CD4-positive, CD25-positive, alpha-beta regulatory T cell (primary cell): ENCODE measurements at regions not wholly inside any gene's neighbourhood (a gene's known extent, or its start where the extent isn't known, plus 50 kb on each side); places are given as distances from the start of the nearest gene placed in this dataset.
"Not testable (repeated sequence)": the region's sequence is repeated elsewhere in the genome, so short reads cannot be mapped to it uniquely, and the experiment has no call there.

Source experiments
- ATAC-seq, 2 donors: fragments of 150-1000 bp; cut with Tn5 transposase; one replicate each; pipeline ENCODE4 v1.10.0; 2021; ENCODE audit warnings: low read depth in 2 of 2, moderate number of reproducible peaks in 2 of 2, moderate library complexity in 1 of 2
- DNase-seq, 3 donors: peaks; one replicate each; pipeline versions ENCODE4 v3.0.0 to v3.0.0-alpha.2; 2012 to 2022; ENCODE audit warnings: mixed read lengths in 1 of 3
- H3K27ac ChIP-seq: one replicate; pipeline ENCODE4 v1.7.0; 2013; ENCODE audit warnings: mild to moderate bottlenecking, low read length; ENCODE audit not compliant: insufficient read depth, poor library complexity, severe bottlenecking
- H3K27me3 ChIP-seq: one replicate; pipeline ENCODE4 v1.7.0; 2013; ENCODE audit warnings: low read length; ENCODE audit not compliant: control insufficient read depth, insufficient read depth
- H3K36me3 ChIP-seq: one replicate; pipeline ENCODE4 v1.7.0; 2013; ENCODE audit warnings: mild to moderate bottlenecking, low read length, moderate library complexity; ENCODE audit not compliant: control insufficient read depth, insufficient read depth
- H3K4me1 ChIP-seq: 2 replicates; pipeline ENCODE4 v1.7.0; 2013; ENCODE audit warnings: mild to moderate bottlenecking, low read length; ENCODE audit not compliant: insufficient read depth, control insufficient read depth, poor library complexity, severe bottlenecking
- H3K4me3 ChIP-seq: one replicate; pipeline ENCODE4 v1.7.0; 2013; ENCODE audit warnings: low read depth, mild to moderate bottlenecking, low read length, moderate library complexity
- H3K9me3 ChIP-seq, 2 experiments: 1 replicate in 1 of 2; 2 replicates in 1 of 2; pipeline ENCODE4 v1.7.0; 2013; ENCODE audit warnings: low read length in 2 of 2, mild to moderate bottlenecking in 1 of 2, moderate library complexity in 1 of 2; ENCODE audit not compliant: control insufficient read depth in 2 of 2
- H3K27ac Mint-ChIP-seq, 3 donors: one replicate each; pipeline ENCODE4 v1.8.0; 2020 to 2022; ENCODE audit warnings: mild to moderate bottlenecking in 3 of 3, mixed read lengths in 3 of 3, moderate library complexity in 2 of 3
- H3K27me3 Mint-ChIP-seq: one replicate; pipeline ENCODE4 v1.8.0; 2022; ENCODE audit warnings: mild to moderate bottlenecking, mixed read lengths
- H3K36me3 Mint-ChIP-seq: one replicate; pipeline ENCODE4 v1.8.0; 2020; ENCODE audit warnings: mixed read lengths
- H3K4me1 Mint-ChIP-seq, 4 donors: one replicate each; pipeline ENCODE4 v1.8.0; 2020 to 2022; ENCODE audit warnings: mixed read lengths in 4 of 4, mild to moderate bottlenecking in 1 of 4
- H3K4me3 Mint-ChIP-seq, 4 donors: one replicate each; pipeline ENCODE4 v1.8.0; 2020 to 2022; ENCODE audit warnings: mild to moderate bottlenecking in 4 of 4, mixed read lengths in 4 of 4, moderate library complexity in 3 of 4
- H3K9me3 Mint-ChIP-seq, 7 donors: one replicate each; pipeline ENCODE4 v1.8.0; 2020 to 2022; ENCODE audit warnings: mixed read lengths in 7 of 7, mild to moderate bottlenecking in 3 of 7, moderate library complexity in 2 of 7

DNA sequence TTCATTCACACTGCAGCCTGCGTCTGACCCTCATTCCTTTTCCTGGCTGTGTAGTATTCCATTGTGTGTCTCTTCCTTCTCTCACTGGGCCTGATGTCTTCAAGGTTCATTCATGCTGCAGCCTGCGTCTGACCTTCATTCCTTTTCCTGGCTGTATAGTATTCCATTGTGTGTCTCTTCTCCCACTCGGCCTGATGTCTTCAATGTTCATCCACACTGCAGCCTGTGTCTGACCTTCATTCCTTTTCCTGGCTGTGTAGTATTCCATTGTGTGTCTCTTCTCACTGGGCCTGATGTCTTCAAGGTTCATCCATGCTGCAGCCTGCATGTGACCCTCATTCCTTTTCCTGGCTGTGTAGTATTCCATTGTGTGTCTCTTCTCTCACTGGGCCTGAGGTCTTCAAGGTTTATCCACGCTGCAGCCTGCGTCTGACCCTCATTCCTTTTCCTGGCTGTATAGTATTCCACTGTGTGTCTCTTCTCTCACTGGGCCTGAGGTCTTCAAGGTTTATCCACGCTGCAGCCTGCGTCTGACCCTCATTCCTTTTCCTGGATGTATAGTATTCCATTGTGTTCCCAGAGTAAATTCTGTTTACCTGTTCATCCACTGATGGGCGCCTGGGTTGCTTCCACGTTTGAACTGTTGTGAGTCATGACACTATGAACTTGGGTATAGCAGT is 191.0 kb downstream of the CRLF2 start:
- not testable (repeated sequence) for H3K4me1 ChIP-seq, H3K9me3 Mint-ChIP-seq, H3K27me3 ChIP-seq, H3K27ac Mint-ChIP-seq, H3K4me1 Mint-ChIP-seq, DNase-seq, H3K27me3 Mint-ChIP-seq, H3K36me3 ChIP-seq, H3K4me3 ChIP-seq, H3K9me3 ChIP-seq, H3K27ac ChIP-seq, H3K4me3 Mint-ChIP-seq, ATAC-seq, H3K36me3 Mint-ChIP-seq

DNA sequence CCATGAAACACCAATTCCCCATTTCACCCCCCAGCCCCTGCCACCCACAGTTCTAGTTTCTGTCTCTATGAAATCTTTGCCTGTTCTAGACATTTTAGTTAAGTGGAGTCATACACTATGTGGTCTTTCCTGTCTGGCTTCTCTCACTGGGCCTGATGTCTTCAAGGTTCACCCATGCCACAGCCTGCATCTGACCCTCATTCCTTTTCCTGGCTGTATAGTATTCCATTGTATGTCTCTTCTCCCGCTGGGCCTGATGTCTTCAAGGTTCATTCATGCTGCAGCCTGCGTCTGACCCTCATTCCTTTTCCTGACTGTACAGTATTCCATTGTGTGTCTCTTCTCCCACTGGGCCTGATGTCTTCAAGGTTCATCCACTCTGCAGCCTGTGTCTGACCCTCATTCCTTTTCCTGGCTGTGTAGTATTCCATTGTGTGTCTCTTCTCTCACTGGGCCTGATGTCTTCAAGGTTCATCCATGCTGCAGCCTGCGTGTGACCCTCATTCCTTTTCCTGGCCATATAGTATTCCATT is 191.7 kb downstream of the CRLF2 start:
- Histone ChIP-seq H3K4me3 (no peak overlapping the region), H3K9me3 (peaks cover 5 to 8% of the 10 kb centered on the region in 2 experiments), H3K36me3 (no peaks in the 10 kb centered on the region), H3K27me3 (no peaks in the 10 kb centered on the region), H3K27ac (no peak overlapping the region), H3K4me1 (no peaks in the 10 kb centered on the region)
- DNase-seq = no peak
- no peak for ATAC-seq
- H3K27ac Mint-ChIP-seq = no peak overlapping the region
- H3K4me3 Mint-ChIP-seq = no peak overlapping the region
- peaks cover 0 to 6% (median 0%) of the 10 kb centered on the region in 7 donors for H3K9me3 Mint-ChIP-seq
- no peaks in the 10 kb centered on the region for H3K36me3 Mint-ChIP-seq
- H3K27me3 Mint-ChIP-seq = no peaks in the 10 kb centered on the region
- H3K4me1 Mint-ChIP-seq = peaks cover 0 to 4% (median 0%) of the 10 kb centered on the region in 4 donors

- not testable (repeated sequence) for H3K27me3 ChIP-seq, H3K4me3 ChIP-seq, H3K27ac Mint-ChIP-seq, H3K36me3 ChIP-seq, H3K27ac ChIP-seq, H3K9me3 Mint-ChIP-seq, H3K4me3 Mint-ChIP-seq, H3K27me3 Mint-ChIP-seq, H3K9me3 ChIP-seq, H3K4me1 ChIP-seq, H3K36me3 Mint-ChIP-seq, DNase-seq, H3K4me1 Mint-ChIP-seq, ATAC-seq
Observed at GRCh38 chrX:1016926-1017325, 195.5 kb downstream of the CRLF2 start.

DNA sequence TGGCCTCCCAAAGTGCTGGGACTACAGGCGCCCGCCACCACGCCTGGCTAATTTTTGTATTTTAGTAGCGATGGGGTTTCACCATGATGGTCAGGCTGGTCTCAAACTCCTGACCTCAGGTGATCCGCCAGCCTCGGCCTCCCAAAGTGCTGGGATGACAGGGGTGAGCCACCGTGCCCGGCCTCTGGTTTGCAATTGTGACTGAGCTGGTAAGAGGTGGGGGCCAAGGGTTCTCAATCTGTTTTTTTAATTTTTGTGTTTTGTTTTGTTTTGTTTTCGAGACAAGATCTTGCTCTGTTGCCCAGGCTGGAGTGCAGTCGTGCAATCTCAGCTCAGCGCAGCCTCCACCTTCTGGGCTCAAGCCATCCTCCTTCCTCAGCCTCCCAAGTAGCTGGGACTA is 196.2 kb downstream of the CRLF2 start:
- H3K4me1 Mint-ChIP-seq, ATAC-seq, H3K27me3 Mint-ChIP-seq, H3K36me3 Mint-ChIP-seq, H3K36me3 ChIP-seq, H3K27ac Mint-ChIP-seq, H3K4me3 ChIP-seq, H3K27me3 ChIP-seq, H3K9me3 ChIP-seq, H3K27ac ChIP-seq, DNase-seq, H3K4me3 Mint-ChIP-seq, H3K4me1 ChIP-seq, H3K9me3 Mint-ChIP-seq: not testable (repeated sequence)

GRCh38 chrX:1012678-1013300 is 199.7 kb downstream of the CRLF2 start:
- H3K27ac Mint-ChIP-seq = no peak overlapping the region
- Histone ChIP-seq H3K27ac (no peak overlapping the region), H3K9me3 (no peaks in the 10 kb centered on the region), H3K4me3 (no peak overlapping the region), H3K27me3 (no peaks in the 10 kb centered on the region), H3K4me1 (no peaks in the 10 kb centered on the region), H3K36me3 (no peaks in the 10 kb centered on the region)
- ATAC-seq (no peak), DNase-seq (no peak)
- H3K27me3 Mint-ChIP-seq = no peaks in the 10 kb centered on the region
- no peaks in the 10 kb centered on the region for H3K36me3 Mint-ChIP-seq
- no peak overlapping the region for H3K4me3 Mint-ChIP-seq
- H3K4me1 Mint-ChIP-seq = no peaks in the 10 kb centered on the region
- peaks cover 0 to 2% (median 0%) of the 10 kb centered on the region in 7 donors for H3K9me3 Mint-ChIP-seq

- Histone ChIP-seq H3K9me3 (no peaks in the 10 kb centered on the region), H3K4me1 (no peaks in the 10 kb centered on the region), H3K27me3 (no peaks in the 10 kb centered on the region), H3K36me3 (no peaks in the 10 kb centered on the region), H3K4me3 (no peak overlapping the region), H3K27ac (no peak overlapping the region)
- ATAC-seq = no peak
- Mint-ChIP-seq H3K36me3 (no peaks in the 10 kb centered on the region), H3K27ac (no peak overlapping the region), H3K4me3 (no peak overlapping the region), H3K9me3 (peaks cover 0 to 2% (median 0%) of the 10 kb centered on the region in 7 donors), H3K27me3 (no peaks in the 10 kb centered on the region), H3K4me1 (no peaks in the 10 kb centered on the region)
- DNase-seq = peak in 1 of 3 donors; percentile 24
Observed at GRCh38 chrX:1011691-1012283, 200.7 kb downstream of the CRLF2 start.

GRCh38 chrX:1009771-1010170 is 202.7 kb downstream of the CRLF2 start:
- Histone ChIP-seq H3K27me3 (no peaks in the 10 kb centered on the region), H3K4me1 (no peaks in the 10 kb centered on the region), H3K9me3 (no peaks in the 10 kb centered on the region), H3K36me3 (no peaks in the 10 kb centered on the region), H3K4me3 (no peak overlapping the region), H3K27ac (no peak overlapping the region)
- Mint-ChIP-seq H3K4me1 (no peaks in the 10 kb centered on the region), H3K4me3 (no peak overlapping the region), H3K36me3 (no peaks in the 10 kb centered on the region), H3K27ac (no peak overlapping the region), H3K27me3 (no peaks in the 10 kb centered on the region), H3K9me3 (peaks cover 0 to 2% (median 0%) of the 10 kb centered on the region in 7 donors)
- ATAC-seq = no peak
- no peak for DNase-seq
